B cell (primary cell): ENCODE measurements at regions not wholly inside any gene's neighbourhood (a gene's known extent, or its start where the extent isn't known, plus 50 kb on each side); places are given as distances from the start of the nearest gene placed in this dataset.

Experiments
- ATAC-seq: fragments of 200-7000 bp; cut with Tn5 transposase; one replicate; pipeline ENCODE4 v1.10.0; 2021; ENCODE audit warnings: low read depth, mild to moderate bottlenecking, moderate number of reproducible peaks, moderate library complexity
- CTCF ChIA-PET: fragments of 350-600 bp; sonication (Branson Sonifier 250); formaldehyde crosslinking; loops from one replicate; lab custom pipeline; 2021; ENCODE audit warnings: antibody characterized with exemption, inconsistent platforms; lab: Charles Lee
- POLR2A ChIA-PET: fragments of 350-600 bp; sonication (Branson Sonifier 250); formaldehyde crosslinking; loops from one replicate; lab custom pipeline; 2021; ENCODE audit warnings: antibody characterized with exemption; lab: Charles Lee
- DNase-seq: peaks from one replicate; pipeline ENCODE4 v3.0.0; 2013
- H2AFZ ChIP-seq: 2 replicates; pipeline ENCODE4 v1.6.1; 2012; ENCODE audit warnings: mild to moderate bottlenecking, low read depth, low read length; ENCODE audit not compliant: insufficient read depth, poor library complexity, severe bottlenecking
- H3K27ac ChIP-seq, 2 donors: 1 replicate in 1 of 2; 2 replicates in 1 of 2; pipeline ENCODE4 v1.5.1; 2012 to 2013; ENCODE audit warnings: low read length in 2 of 2, mild to moderate bottlenecking in 2 of 2, moderate library complexity in 1 of 2
- H3K27me3 ChIP-seq, 4 experiments: fragments of 200-600 bp in 1 of 4; sonication (generic) in 1 of 4; replicated peaks in 1 of 4; 1 replicate in 2 of 4; 2 replicates in 2 of 4; pipeline versions ENCODE4 v1.6.1 to v1.7.0; 2013 to 2016; ENCODE audit warnings: low read length in 3 of 4, mild to moderate bottlenecking in 2 of 4, mixed read lengths in 1 of 4, moderate library complexity in 1 of 4; ENCODE audit not compliant: insufficient read depth in 4 of 4, control insufficient read depth in 3 of 4; ENCODE audit errors: control extremely low read depth in 1 of 4
- H3K36me3 ChIP-seq, 2 experiments: replicated peaks in 1 of 2; 1 replicate in 1 of 2; 2 replicates in 1 of 2; pipeline versions ENCODE4 v1.6.1 to v1.7.1; 2013; ENCODE audit warnings: low read length in 1 of 2; ENCODE audit not compliant: insufficient read depth in 2 of 2, control insufficient read depth in 1 of 2; ENCODE audit errors: control extremely low read depth in 1 of 2, extremely low read depth in 1 of 2
- H3K4me1 ChIP-seq, 2 donors: fragments of 200-600 bp in 1 of 2; sonication (generic) in 1 of 2; 1 replicate in 1 of 2; 2 replicates in 1 of 2; pipeline versions ENCODE4 v1.5.1 to v1.6.1; 2013 to 2017; ENCODE audit warnings: low read length in 2 of 2; ENCODE audit not compliant: control insufficient read depth in 2 of 2, insufficient read depth in 2 of 2
- H3K4me2 ChIP-seq: replicated peaks from 2 replicates; pipeline ENCODE3; 2012; ENCODE audit warnings: mild to moderate bottlenecking, low read depth, low read length; ENCODE audit not compliant: poor library complexity, severe bottlenecking
- H3K4me3 ChIP-seq, 5 experiments: fragments of 200-600 bp in 1 of 5; sonication (generic) in 1 of 5; 1 replicate in 3 of 5; 2 replicates in 2 of 5; pipeline versions ENCODE4 v1.5.1 to v1.7.0; 2011 to 2016; ENCODE audit warnings: low read length in 4 of 5, mild to moderate bottlenecking in 4 of 5, low read depth in 2 of 5, control low read depth in 1 of 5, moderate library complexity in 1 of 5; ENCODE audit not compliant: insufficient read depth in 1 of 5; ENCODE audit errors: control extremely low read depth in 1 of 5, extremely low read depth in 1 of 5
- H3K79me2 ChIP-seq: fragments of 200-600 bp; sonication (generic); one replicate; pipeline ENCODE4 v1.6.0; 2016; ENCODE audit warnings: low read length; ENCODE audit not compliant: control insufficient read depth, insufficient read depth
- H3K9ac ChIP-seq: fragments of 200-600 bp; sonication (generic); 2 replicates; pipeline ENCODE4 v1.6.1; 2017; ENCODE audit warnings: mild to moderate bottlenecking, low read length, moderate library complexity
- H3K9me3 ChIP-seq, 3 donors: one replicate each; pipeline versions ENCODE4 v1.6.1 to v1.7.1; 2013; ENCODE audit warnings: low read length in 2 of 3; ENCODE audit not compliant: control insufficient read depth in 2 of 3, insufficient read depth in 1 of 3; ENCODE audit errors: control extremely low read depth in 1 of 3
- H4K20me1 ChIP-seq: 2 replicates; pipeline ENCODE4 v1.6.0; 2012; ENCODE audit warnings: mild to moderate bottlenecking, low read length; ENCODE audit not compliant: insufficient read depth, control insufficient read depth, poor library complexity, severe bottlenecking
- H3K27ac Mint-ChIP-seq: one replicate; pipeline ENCODE4 v1.8.0; 2021; ENCODE audit warnings: mixed read lengths
- H3K27me3 Mint-ChIP-seq: one replicate; pipeline ENCODE4 v1.8.0; 2021; ENCODE audit warnings: mixed read lengths
- H3K4me1 Mint-ChIP-seq: one replicate; pipeline ENCODE4 v1.8.0; 2021; ENCODE audit warnings: mixed read lengths
- H3K4me3 Mint-ChIP-seq: one replicate; pipeline ENCODE4 v1.8.0; 2021; ENCODE audit warnings: mixed read lengths
- H3K9me3 Mint-ChIP-seq: one replicate; pipeline ENCODE4 v1.8.0; 2022; ENCODE audit warnings: mixed read lengths; ENCODE audit not compliant: insufficient read depth
- EZH2 ChIP-seq: IDR thresholded peaks from 2 replicates; pipeline ENCODE4 v1.6.1; 2012; ENCODE audit warnings: borderline replicate concordance, low read depth, mild to moderate bottlenecking, moderate library complexity, low read length; ENCODE audit not compliant: insufficient read depth, poor library complexity, severe bottlenecking
- WGBS: methylation state at CpG from one replicate; pipeline ENCODE4 v1.1.5; 2013; ENCODE audit warnings: missing lambda C conversion rate; ENCODE audit not compliant: insufficient coverage; 5-methylcytosine and 5-hydroxymethylcytosine counted together
- intact Hi-C: fragments of 100-400 bp; cut with micrococcal nuclease; formaldehyde crosslinking; loops from one replicate; pipeline ENCODE4 v1.10.0; 2022
- TF ChIP-seq, protein P1 (sequence below): fragments of 200-600 bp; IDR thresholded peaks from one replicate; pipeline ENCODE4 v1.8.0; 2022; ENCODE audit warnings: antibody characterized with exemption, mild to moderate bottlenecking

DNA sequence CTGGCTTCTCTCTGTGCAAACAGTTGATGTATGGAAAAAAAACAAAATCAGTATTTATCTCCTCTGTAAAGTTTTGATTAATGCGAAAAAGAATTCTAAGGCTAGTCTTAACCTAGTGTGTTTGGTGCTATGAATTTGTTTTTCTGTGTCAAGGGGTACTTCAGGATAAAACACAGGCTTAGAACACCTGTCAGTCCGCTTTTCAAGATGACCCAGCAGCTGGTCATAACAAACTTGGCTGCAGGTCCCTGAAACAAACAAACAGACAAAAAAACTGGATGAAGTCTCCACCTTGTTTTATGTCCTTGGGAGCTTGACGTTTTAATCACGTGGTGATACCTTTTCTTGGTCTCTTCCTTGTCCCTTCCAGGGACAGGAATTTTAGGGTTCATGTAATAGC, 689.3 kb downstream of the UQCRFS1 start:
- H3K27me3 Mint-ChIP-seq = no peaks in the 10 kb centered on the region
- no peak for DNase-seq
- no peak overlapping the region for H3K9ac ChIP-seq

DNA sequence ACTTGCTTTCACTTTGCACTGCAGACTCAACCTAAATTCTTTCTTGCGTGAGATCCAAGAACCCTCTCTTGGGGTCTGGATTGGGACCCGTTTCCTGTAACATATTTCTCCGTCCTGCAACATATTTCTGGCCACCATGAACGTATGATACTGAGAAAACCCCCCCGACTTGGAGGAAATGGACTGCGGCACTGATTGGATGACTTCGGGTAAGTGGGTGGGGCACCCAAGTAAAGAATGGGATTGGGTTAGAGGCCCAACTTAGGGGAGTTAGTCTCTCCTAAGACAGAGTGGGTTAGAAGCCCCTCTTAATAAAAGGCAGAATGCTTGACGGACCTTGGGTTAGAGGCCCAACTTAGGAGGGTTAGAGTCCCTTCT, 690.4 kb downstream of the UQCRFS1 start:
- ChIA-PET CTCF (no interaction called here), POLR2A (no interaction called here)
- no peak overlapping the region for H3K27ac ChIP-seq
- H3K4me2 ChIP-seq = no peak overlapping the region
- H3K4me1 Mint-ChIP-seq = no peaks in the 10 kb centered on the region
- H3K27me3 ChIP-seq = no peaks in the 10 kb centered on the region
- H3K36me3 ChIP-seq = no peaks in the 10 kb centered on the region
- H3K9me3 Mint-ChIP-seq = no peaks in the 10 kb centered on the region
- peaks cover 0 to 9% (median 0%) of the 10 kb centered on the region in 3 donors for H3K9me3 ChIP-seq
- no peaks in the 10 kb centered on the region for H3K79me2 ChIP-seq
- no peak overlapping the region for H2AFZ ChIP-seq
- no peak for ATAC-seq
- H3K4me1 ChIP-seq = no peaks in the 10 kb centered on the region
- no peak for DNase-seq
- no peak overlapping the region for H3K4me3 Mint-ChIP-seq
- intact Hi-C loops = no loop called here
- H3K9ac ChIP-seq = no peak overlapping the region
- H3K27me3 Mint-ChIP-seq = no peaks in the 10 kb centered on the region
- no peak overlapping the region for H3K4me3 ChIP-seq
- 93% methylated on average over 7 of the region's 8 CpGs for WGBS
- no peak overlapping the region for H3K27ac Mint-ChIP-seq
- no peaks in the 10 kb centered on the region for H4K20me1 ChIP-seq
- TF ChIP-seq, protein P1, sequence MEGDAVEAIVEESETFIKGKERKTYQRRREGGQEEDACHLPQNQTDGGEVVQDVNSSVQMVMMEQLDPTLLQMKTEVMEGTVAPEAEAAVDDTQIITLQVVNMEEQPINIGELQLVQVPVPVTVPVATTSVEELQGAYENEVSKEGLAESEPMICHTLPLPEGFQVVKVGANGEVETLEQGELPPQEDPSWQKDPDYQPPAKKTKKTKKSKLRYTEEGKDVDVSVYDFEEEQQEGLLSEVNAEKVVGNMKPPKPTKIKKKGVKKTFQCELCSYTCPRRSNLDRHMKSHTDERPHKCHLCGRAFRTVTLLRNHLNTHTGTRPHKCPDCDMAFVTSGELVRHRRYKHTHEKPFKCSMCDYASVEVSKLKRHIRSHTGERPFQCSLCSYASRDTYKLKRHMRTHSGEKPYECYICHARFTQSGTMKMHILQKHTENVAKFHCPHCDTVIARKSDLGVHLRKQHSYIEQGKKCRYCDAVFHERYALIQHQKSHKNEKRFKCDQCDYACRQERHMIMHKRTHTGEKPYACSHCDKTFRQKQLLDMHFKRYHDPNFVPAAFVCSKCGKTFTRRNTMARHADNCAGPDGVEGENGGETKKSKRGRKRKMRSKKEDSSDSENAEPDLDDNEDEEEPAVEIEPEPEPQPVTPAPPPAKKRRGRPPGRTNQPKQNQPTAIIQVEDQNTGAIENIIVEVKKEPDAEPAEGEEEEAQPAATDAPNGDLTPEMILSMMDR = no peak
- TF ChIP-seq EZH2 = no peak

More for the DNA sequence above, 689.3 kb downstream of the UQCRFS1 start:
- Histone ChIP-seq H3K4me2 (no peak overlapping the region), H3K36me3 (no peaks in the 10 kb centered on the region), H2AFZ (no peak overlapping the region), H3K79me2 (no peaks in the 10 kb centered on the region), H3K27me3 (no peaks in the 10 kb centered on the region), H4K20me1 (no peaks in the 10 kb centered on the region), H3K27ac (no peak overlapping the region), H3K9me3 (peaks cover 0 to 9% (median 0%) of the 10 kb centered on the region in 3 donors), H3K4me3 (no peak overlapping the region), H3K4me1 (no peaks in the 10 kb centered on the region)
- no peak for TF ChIP-seq EZH2
- TF ChIP-seq, protein P1 = no peak
- Mint-ChIP-seq H3K4me1 (no peaks in the 10 kb centered on the region), H3K9me3 (no peaks in the 10 kb centered on the region), H3K4me3 (no peak overlapping the region), H3K27ac (no peak overlapping the region)
- ChIA-PET POLR2A (no interaction called here), CTCF (no interaction called here)
- WGBS = no CpG with 5 or more reads among the region's 4 CpGs
- intact Hi-C loops = no loop called here
- no peak for ATAC-seq
